Psoas muscle (tissue), 7 donors: ENCODE measurements at regions not wholly inside any gene's neighbourhood (a gene's known extent, or its start where the extent isn't known, plus 50 kb on each side); places are given as distances from the start of the nearest gene placed in this dataset.

ENCODE experiments used
- ATAC-seq, 4 donors: fragments of 200-7000 bp; cut with Tn5 transposase; one replicate each; pipeline ENCODE4 v1.9.1; 2020; ENCODE audit warnings: moderate library complexity in 3 of 4, mild to moderate bottlenecking in 2 of 4
- DNase-seq, 2 donors: peaks; one replicate each; pipeline ENCODE4 v3.0.0-alpha.2; 2020
- H3K27ac ChIP-seq: fragments of 200-600 bp; one replicate; pipeline ENCODE4 v1.8.0; 2022
- H3K27me3 ChIP-seq, 3 donors: fragments of 200-600 bp in 1 of 3; one replicate each; pipeline versions ENCODE4 v1.6.1 to v1.8.0; 2013 to 2022; ENCODE audit warnings: low read length in 2 of 3, mild to moderate bottlenecking in 2 of 3, moderate library complexity in 1 of 3; ENCODE audit not compliant: insufficient read depth in 3 of 3
- H3K36me3 ChIP-seq, 2 donors: fragments of 200-600 bp in 1 of 2; one replicate each; pipeline versions ENCODE4 v1.6.1 to v1.8.0; 2013 to 2022; ENCODE audit warnings: low read depth in 1 of 2, mild to moderate bottlenecking in 1 of 2, moderate library complexity in 1 of 2; ENCODE audit not compliant: insufficient read depth in 1 of 2
- H3K4me1 ChIP-seq: fragments of 200-600 bp; one replicate; pipeline ENCODE4 v1.8.0; 2022
- H3K4me3 ChIP-seq: fragments of 200-600 bp; one replicate; pipeline ENCODE4 v1.8.0; 2022; ENCODE audit warnings: mild to moderate bottlenecking
- H3K9me3 ChIP-seq: fragments of 200-600 bp; one replicate; pipeline ENCODE4 v1.8.0; 2022
- WGBS, 3 donors: extraction: QIAGEN DNeasy Blood & Tissue Kit; methylation state at CpG; one replicate each; pipeline versions ENCODE4 v1.1.6 to v1.1.7; 2013; 5-methylcytosine and 5-hydroxymethylcytosine counted together
- intact Hi-C, 2 donors: fragments of 100-400 bp; cut with DNase I; formaldehyde crosslinking; loops; one replicate each; pipeline versions ENCODE4 v1.11.0 to v1.14.2; 2022
- TF ChIP-seq, protein P1 (sequence below): fragments of 200-600 bp; IDR thresholded peaks from one replicate; pipeline ENCODE4 v1.8.0; 2022; ENCODE audit warnings: antibody characterized with exemption
- donor health status: healthy with polysubstance abuse.
- donor health status: DM: no; HTN: no; CAD: no; lungs with moderate emphysema.
- donor health status: Bipolar disorder and iron deficiency.
- donor health status: healthy.
- donor health status: DM: yes; HTN: yes; CAD: no.
- donor health status: DM: no; HTN: no; CAD: no.
- donor health status: DM: yes; HTN: yes; CAD: no.

DNA sequence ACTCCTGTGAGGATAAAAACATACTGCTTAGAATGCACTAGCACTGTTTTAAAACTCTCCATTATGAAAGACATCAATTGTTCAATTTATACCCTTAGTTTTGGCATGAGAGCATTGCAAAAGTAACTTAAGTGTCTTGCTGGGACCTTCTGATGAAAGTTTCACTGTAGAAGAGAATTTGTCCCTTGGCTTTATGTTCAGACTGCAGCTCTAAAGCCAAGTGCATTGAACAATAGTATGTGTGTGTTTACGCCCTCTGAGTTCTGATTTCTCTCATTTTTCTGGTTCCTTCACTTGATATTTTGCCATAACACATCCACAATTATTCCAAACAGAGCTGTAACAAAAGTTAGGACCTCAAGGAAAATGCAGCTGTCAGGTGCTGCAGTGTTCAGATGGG is 474.6 kb downstream of the DISC1 start:
- intact Hi-C loops, result no loop called here
- Histone ChIP-seq H3K27me3 (no peaks in the 10 kb centered on the region), H3K4me3 (no peak overlapping the region), H3K9me3 (no peaks in the 10 kb centered on the region), H3K4me1 (no peaks in the 10 kb centered on the region), H3K36me3 (no peaks in the 10 kb centered on the region), H3K27ac (no peak overlapping the region)
- TF ChIP-seq, protein P1, sequence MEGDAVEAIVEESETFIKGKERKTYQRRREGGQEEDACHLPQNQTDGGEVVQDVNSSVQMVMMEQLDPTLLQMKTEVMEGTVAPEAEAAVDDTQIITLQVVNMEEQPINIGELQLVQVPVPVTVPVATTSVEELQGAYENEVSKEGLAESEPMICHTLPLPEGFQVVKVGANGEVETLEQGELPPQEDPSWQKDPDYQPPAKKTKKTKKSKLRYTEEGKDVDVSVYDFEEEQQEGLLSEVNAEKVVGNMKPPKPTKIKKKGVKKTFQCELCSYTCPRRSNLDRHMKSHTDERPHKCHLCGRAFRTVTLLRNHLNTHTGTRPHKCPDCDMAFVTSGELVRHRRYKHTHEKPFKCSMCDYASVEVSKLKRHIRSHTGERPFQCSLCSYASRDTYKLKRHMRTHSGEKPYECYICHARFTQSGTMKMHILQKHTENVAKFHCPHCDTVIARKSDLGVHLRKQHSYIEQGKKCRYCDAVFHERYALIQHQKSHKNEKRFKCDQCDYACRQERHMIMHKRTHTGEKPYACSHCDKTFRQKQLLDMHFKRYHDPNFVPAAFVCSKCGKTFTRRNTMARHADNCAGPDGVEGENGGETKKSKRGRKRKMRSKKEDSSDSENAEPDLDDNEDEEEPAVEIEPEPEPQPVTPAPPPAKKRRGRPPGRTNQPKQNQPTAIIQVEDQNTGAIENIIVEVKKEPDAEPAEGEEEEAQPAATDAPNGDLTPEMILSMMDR, result no peak
- DNase-seq (no peak), ATAC-seq (no peak)
- 73 to 90% (median 82%) methylated on average over 1 of the region's 1 CpG for WGBS, 3 donors

DNA sequence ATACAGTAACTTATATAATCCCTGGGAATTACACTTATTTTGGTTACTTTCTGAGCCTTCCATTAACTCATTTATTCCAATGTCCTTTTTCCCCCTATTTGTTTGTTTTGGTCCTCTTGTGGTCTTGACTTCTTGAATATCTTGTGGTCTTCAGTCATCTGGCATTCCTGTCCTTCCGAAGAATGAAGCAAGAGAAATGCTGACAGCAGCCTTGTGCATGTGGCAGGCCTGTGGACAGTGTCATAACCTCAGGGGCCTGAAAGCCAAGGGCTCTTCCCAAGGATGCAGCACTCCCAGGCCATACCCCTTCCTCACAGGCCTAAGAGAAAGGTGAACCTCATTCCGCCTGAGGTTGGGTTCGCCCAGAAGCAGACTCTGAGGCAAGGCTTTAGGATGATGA is 470.2 kb downstream of the DISC1 start:
- no peaks in the 10 kb centered on the region for H3K9me3 ChIP-seq
- H3K4me3 ChIP-seq, result no peak overlapping the region
- no peak for DNase-seq
- H3K4me1 ChIP-seq, result no peaks in the 10 kb centered on the region
- ATAC-seq, result no peak
- intact Hi-C loops, result no loop called here
- no peak overlapping the region for H3K27ac ChIP-seq
- TF ChIP-seq, protein P1, result no peak
- H3K27me3 ChIP-seq, result no peaks in the 10 kb centered on the region
- 96 to 97% (median 97%) methylated on average over 3 of the region's 3 CpGs for WGBS, 3 donors
- no peaks in the 10 kb centered on the region for H3K36me3 ChIP-seq
